H1 (cell line): ENCODE measurements at regions not wholly inside any gene's neighbourhood (a gene's known extent, or its start where the extent isn't known, plus 50 kb on each side); places are given as distances from the start of the nearest gene placed in this dataset.

ENCODE experiments used
- CTCF ChIA-PET: fragments of 300-600 bp; sonication (Branson Sonifier 250); formaldehyde crosslinking; loops from one replicate; lab custom pipeline; 2021; ENCODE audit not compliant: partially characterized antibody; lab: Charles Lee
- POLR2A ChIA-PET: fragments of 300-600 bp; sonication (Branson Sonifier 250); formaldehyde crosslinking; loops from one replicate; lab custom pipeline; 2021; ENCODE audit warnings: inconsistent platforms; ENCODE audit not compliant: partially characterized antibody; lab: Charles Lee
- DNase-seq, 2 experiments: peaks; one replicate each; pipeline versions ENCODE4 v3.0.0 to v3.0.0-alpha.2; 2010 to 2022; ENCODE audit warnings: low spot score in 2 of 2, low read depth in 1 of 2, mixed read lengths in 1 of 2
- FAIRE-seq: peaks from 2 replicates; lab custom pipeline; 2011; peaks lifted over from hg19 to GRCh38; lab: Jason Lieb, UNC
- H2AFZ ChIP-seq: 2 replicates; pipeline ENCODE4 v1.8.1; 2012; ENCODE audit warnings: low read length, inconsistent platforms
- H2AK5ac ChIP-seq: 2 replicates; pipeline ENCODE4 v1.6.1; 2013; ENCODE audit warnings: low read depth, low read length
- H2BK120ac ChIP-seq: replicated peaks from 2 replicates; pipeline ENCODE3; 2013; ENCODE audit warnings: low read depth, low read length, inconsistent platforms
- H2BK12ac ChIP-seq: 2 replicates; pipeline ENCODE4 v1.6.1; 2013; ENCODE audit warnings: low read depth, low read length
- H2BK15ac ChIP-seq: 2 replicates; pipeline ENCODE4 v1.6.1; 2013; ENCODE audit warnings: low read length
- H2BK20ac ChIP-seq: 2 replicates; pipeline ENCODE4 v1.6.1; 2013; ENCODE audit warnings: low read length
- H2BK5ac ChIP-seq: 2 replicates; pipeline ENCODE4 v1.6.1; 2013; ENCODE audit warnings: low read depth, low read length
- H3K14ac ChIP-seq: 2 replicates; pipeline ENCODE4 v1.6.1; 2013; ENCODE audit warnings: inconsistent platforms; ENCODE audit not compliant: insufficient read length
- H3K18ac ChIP-seq: 2 replicates; pipeline ENCODE4 v1.6.1; 2013; ENCODE audit warnings: low read length; ENCODE audit errors: extremely low read depth
- H3K23ac ChIP-seq: 2 replicates; pipeline ENCODE4 v1.6.1; 2013; ENCODE audit warnings: inconsistent platforms; ENCODE audit not compliant: insufficient read length
- H3K23me2 ChIP-seq: 2 replicates; pipeline ENCODE4 v1.6.1; 2013; ENCODE audit warnings: low read depth, low read length
- H3K27ac ChIP-seq: 2 replicates; pipeline ENCODE4 v1.6.1; 2011; ENCODE audit warnings: low read depth, low read length, inconsistent platforms
- H3K27me3 ChIP-seq, 4 experiments: replicated peaks in 1 of 4; 1 replicate in 1 of 4; 2 replicates in 3 of 4; pipeline versions ENCODE4 v1.6.1 to v1.8.1; 2011 to 2013; ENCODE audit warnings: low read length in 3 of 4, mild to moderate bottlenecking in 3 of 4, inconsistent platforms in 2 of 4, mixed read lengths in 2 of 4, moderate library complexity in 1 of 4; ENCODE audit not compliant: control insufficient read depth in 3 of 4, insufficient read depth in 3 of 4; ENCODE audit errors: extremely low read depth in 1 of 4
- H3K36me3 ChIP-seq, 4 experiments: 2 replicates each; pipeline versions ENCODE4 v1.6.1 to v1.8.1; 2011 to 2013; ENCODE audit warnings: mild to moderate bottlenecking in 4 of 4, low read length in 3 of 4, moderate library complexity in 2 of 4, control low read depth in 1 of 4, inconsistent platforms in 1 of 4; ENCODE audit not compliant: insufficient read depth in 4 of 4, control insufficient read depth in 2 of 4
- H3K4ac ChIP-seq: replicated peaks from 2 replicates; pipeline ENCODE3; 2013; ENCODE audit warnings: low read length, low read depth, mixed read lengths, inconsistent platforms; ENCODE audit not compliant: insufficient read length
- H3K4me1 ChIP-seq, 4 experiments: replicated peaks in 1 of 4; 1 replicate in 1 of 4; 2 replicates in 3 of 4; pipeline versions ENCODE4 v1.6.1 to v1.8.1; 2011 to 2013; ENCODE audit warnings: low read length in 3 of 4, inconsistent platforms in 2 of 4, mixed read lengths in 1 of 4; ENCODE audit not compliant: insufficient read depth in 4 of 4, control insufficient read depth in 3 of 4
- H3K4me2 ChIP-seq, 2 experiments: 2 replicates each; pipeline versions ENCODE4 v1.6.1 to v1.8.1; 2011 to 2013; ENCODE audit warnings: low read depth in 2 of 2, low read length in 2 of 2, control low read depth in 1 of 2, inconsistent platforms in 1 of 2, mild to moderate bottlenecking in 1 of 2; ENCODE audit not compliant: insufficient read depth in 1 of 2
- H3K4me3 ChIP-seq, 4 experiments: fragments of 200-600, 300-600 bp in 1 of 4; sonication (generic), shearing (Covaris generic), sonication (Bioruptor Twin) in 1 of 4; 2 replicates each; pipeline versions ENCODE4 v1.5.1 to v1.8.1; 2011 to 2016; ENCODE audit warnings: low read length in 4 of 4, low read depth in 3 of 4, control low read depth in 2 of 4, inconsistent platforms in 2 of 4, mild to moderate bottlenecking in 2 of 4, mixed read lengths in 1 of 4, moderate library complexity in 1 of 4; ENCODE audit not compliant: insufficient read depth in 2 of 4; ENCODE audit errors: extremely low read depth in 1 of 4
- H3K56ac ChIP-seq: replicated peaks from 2 replicates; pipeline ENCODE3; 2013; ENCODE audit warnings: low read depth, mild to moderate bottlenecking, mixed read lengths, low read length, inconsistent platforms; ENCODE audit not compliant: insufficient read length
- H3K79me1 ChIP-seq: 2 replicates; pipeline ENCODE4 v1.6.1; 2013; ENCODE audit warnings: low read depth, low read length, control low read depth
- H3K79me2 ChIP-seq, 2 experiments: 2 replicates each; pipeline versions ENCODE4 v1.6.1 to v1.8.1; 2012 to 2013; ENCODE audit warnings: low read length in 2 of 2, mild to moderate bottlenecking in 2 of 2, inconsistent platforms in 1 of 2; ENCODE audit not compliant: insufficient read depth in 2 of 2, control insufficient read depth in 1 of 2
- H3K9ac ChIP-seq, 4 experiments: replicated peaks in 1 of 4; 1 replicate in 1 of 4; 2 replicates in 3 of 4; pipeline versions ENCODE4 v1.6.1 to v1.8.1; 2011 to 2013; ENCODE audit warnings: low read depth in 3 of 4, low read length in 3 of 4, control low read depth in 2 of 4, mild to moderate bottlenecking in 2 of 4, moderate library complexity in 2 of 4, inconsistent platforms in 1 of 4; ENCODE audit errors: extremely low read depth in 1 of 4
- H3K9me3 ChIP-seq, 2 experiments: 2 replicates each; pipeline versions ENCODE4 v1.6.1 to v1.8.1; 2012 to 2013; ENCODE audit warnings: mild to moderate bottlenecking in 2 of 2, moderate library complexity in 2 of 2, control low read depth in 1 of 2, inconsistent platforms in 1 of 2, low read depth in 1 of 2, low read length in 1 of 2, mixed read lengths in 1 of 2; ENCODE audit not compliant: insufficient read depth in 2 of 2
- H4K20me1 ChIP-seq, 2 experiments: replicated peaks in 1 of 2; 2 replicates each; pipeline versions ENCODE3 to v1.8.1; 2011 to 2013; ENCODE audit warnings: inconsistent platforms in 2 of 2, low read length in 2 of 2, mild to moderate bottlenecking in 1 of 2; ENCODE audit not compliant: insufficient read depth in 2 of 2, control insufficient read depth in 1 of 2
- H4K5ac ChIP-seq: 2 replicates; pipeline ENCODE4 v1.6.1; 2013; ENCODE audit warnings: low read length, low read depth, mixed read lengths, inconsistent platforms; ENCODE audit not compliant: insufficient read length
- H4K8ac ChIP-seq: 2 replicates; pipeline ENCODE4 v1.8.0; 2013; ENCODE audit warnings: mild to moderate bottlenecking, moderate library complexity, low read length, inconsistent platforms; ENCODE audit not compliant: insufficient read depth; ENCODE audit errors: extremely low read depth
- H4K91ac ChIP-seq: replicated peaks from 2 replicates; pipeline ENCODE3; 2013; ENCODE audit warnings: low read length, mixed read lengths, inconsistent platforms; ENCODE audit not compliant: insufficient read length
- CEBPB ChIP-seq: IDR thresholded peaks from 2 replicates; pipeline ENCODE4 v1.6.1; 2012; ENCODE audit warnings: low read depth, low read length
- CHD2 ChIP-seq: IDR thresholded peaks from 2 replicates; pipeline ENCODE4 v1.6.1; 2012; ENCODE audit warnings: low read length, improper control_type of control experiment
- CTBP2 ChIP-seq: IDR thresholded peaks from 2 replicates; pipeline ENCODE4 v1.7.0; 2011; ENCODE audit warnings: borderline replicate concordance, mild to moderate bottlenecking, moderate library complexity, mixed read lengths, low read length; ENCODE audit not compliant: insufficient read depth, insufficient read length
- CTCF ChIP-seq, 3 experiments: IDR thresholded peaks; 1 replicate in 2 of 3; 2 replicates in 1 of 3; pipeline versions ENCODE4 v1.5.1 to v1.6.1; 2011; ENCODE audit warnings: low read length in 3 of 3, mild to moderate bottlenecking in 3 of 3, inconsistent platforms in 2 of 3, low read depth in 1 of 3, moderate library complexity in 1 of 3; ENCODE audit not compliant: insufficient read depth in 1 of 3; ENCODE audit errors: control extremely low read depth in 1 of 3
- E2F6 ChIP-seq: IDR thresholded peaks from 2 replicates; pipeline ENCODE4 v1.6.1; 2012; ENCODE audit warnings: inconsistent platforms
- FOSL1 ChIP-seq: IDR thresholded peaks from 2 replicates; pipeline ENCODE4 v1.6.1; 2011; ENCODE audit warnings: mild to moderate bottlenecking, low read depth, low read length, moderate library complexity; ENCODE audit not compliant: insufficient read depth
- SRF ChIP-seq: IDR thresholded peaks from 2 replicates; pipeline ENCODE4 v1.6.1; 2011; ENCODE audit warnings: mild to moderate bottlenecking, low read depth, low read length, moderate library complexity
- TAF7 ChIP-seq: optimal IDR thresholded peaks from 2 replicates; pipeline ENCODE3; 2011; ENCODE audit warnings: low read depth, mild to moderate bottlenecking, inconsistent platforms, low read length, moderate library complexity, borderline replicate concordance
- TEAD4 ChIP-seq: IDR thresholded peaks from 2 replicates; pipeline ENCODE4 v1.6.1; 2012; ENCODE audit warnings: low read depth, low read length, inconsistent platforms, mixed read lengths
- YY1 ChIP-seq: IDR thresholded peaks from 2 replicates; pipeline ENCODE4 v1.6.1; 2011; ENCODE audit warnings: low read depth, mild to moderate bottlenecking, low read length
- WGBS, 2 experiments: shearing (Covaris generic) in 1 of 2; methylation state at CpG; one replicate each; pipeline versions ENCODE4 v1.1.6 to v1.1.7; 2013 to 2015; ENCODE audit warnings: low lambda C conversion rate in 2 of 2, mixed read lengths in 2 of 2, inconsistent platforms in 1 of 2, low coverage in 1 of 2, missing lambda C conversion rate in 1 of 2; ENCODE audit not compliant: insufficient replicate concordance in 2 of 2, insufficient coverage in 1 of 2, insufficient read length in 1 of 2; ENCODE audit errors: extremely low coverage in 1 of 2, missing lambda C conversion rate in 1 of 2; 5-methylcytosine and 5-hydroxymethylcytosine counted together

GRCh38 chr18:77650799-77651385, 401.2 kb downstream of the GALR1 start:
- ChIA-PET CTCF (interaction anchor here (0.6 to 1.9 kb wide), 23 partner anchors 8 to 1478 kb away, joined by 3 to 9 read pairs (median 3); no protein-coding TSS in a partner anchor), POLR2A (no interaction called here)
- Histone ChIP-seq H3K56ac (no peak overlapping the region), H2AFZ (no peak overlapping the region), H2AK5ac (no peak overlapping the region), H2BK20ac (no peak overlapping the region), H3K18ac (no peak overlapping the region), H4K5ac (no peak overlapping the region), H3K23me2 (peaks cover 6% of the 10 kb centered on the region; the same call in 1 of the 2 replicates), H3K4me2 (no peak overlapping the region), H3K4ac (no peak overlapping the region), H2BK120ac (no peak overlapping the region), H3K14ac (no peak overlapping the region), H3K79me2 (no peaks in the 10 kb centered on the region), H3K9me3 (no peaks in the 10 kb centered on the region), H2BK15ac (no peak overlapping the region), H3K4me1 (peaks cover 0 to 2% (median 0%) of the 10 kb centered on the region in 4 experiments; a peak in 1 of 7 replicates), H3K36me3 (no peaks in the 10 kb centered on the region), H3K79me1 (no peaks in the 10 kb centered on the region), H2BK5ac (no peak overlapping the region), H3K23ac (no peak overlapping the region), H4K20me1 (no peaks in the 10 kb centered on the region), H3K27me3 (no peaks in the 10 kb centered on the region), H4K91ac (no peak overlapping the region), H4K8ac (no peak overlapping the region), H2BK12ac (no peak overlapping the region), H3K9ac (no peak overlapping the region), H3K27ac (no peak overlapping the region), H3K4me3 (no peak overlapping the region)
- FAIRE-seq: no peak
- 26% methylated on average over 19 of the region's 28 CpGs; no CpG with 5 or more reads in 1 of the 2 experiments for WGBS, 2 experiments
- peak; percentile 60 to 97 for DNase-seq
- no peak for TF ChIP-seq CHD2
- no peak for TF ChIP-seq CTBP2
- TF ChIP-seq CTCF (IDR thresholded peaks at IDR 0.05; ENCODE audit: control extremely low read depth in 1 of 3, insufficient read depth in 1 of 3, low read depth in 1 of 3, low read length in 3 of 3): peak; percentile 91 to 93 (median 91)
- TF ChIP-seq CEBPB: no peak
- no peak for TF ChIP-seq TEAD4
- peak; percentile 73; the same call in 1 of the 2 replicates for TF ChIP-seq YY1
- TF ChIP-seq SRF: no peak
- TF ChIP-seq TAF7: no peak
- peak; percentile 36; the same call in 1 of the 2 replicates for TF ChIP-seq E2F6
- TF ChIP-seq FOSL1: no peak
